ENCODE measurements at regions not wholly inside any gene's neighbourhood (a gene's known extent, or its start where the extent isn't known, plus 50 kb on each side); places are given as distances from the start of the nearest gene placed in this dataset.

- Histone ChIP-seq H3K4me1 (ENCODE audit: control insufficient read depth in 1 of 2, insufficient read depth in 2 of 2, low read depth in 1 of 2, low read length in 1 of 2) (no peaks in the 10 kb centered on the region; a peak in 1 of 4 replicates), H4K20me1 (ENCODE audit: insufficient read depth) (no peaks in the 10 kb centered on the region), H3K9me3 (no peaks in the 10 kb centered on the region), H3K9me2 (no peaks in the 10 kb centered on the region), H3F3A (replicated peaks; ENCODE audit: insufficient read depth) (no peaks in the 10 kb centered on the region), H3K79me2 (ENCODE audit: insufficient read depth) (no peaks in the 10 kb centered on the region), H3K9ac (no peak overlapping the region), H3K27ac (ENCODE audit: low read depth in 2 of 2, low read length in 1 of 2) (no peak overlapping the region), H3K4me3 (ENCODE audit: low read depth in 2 of 2, low read length in 1 of 2) (no peak overlapping the region), H2AFZ (ENCODE audit: low read depth) (no peak overlapping the region), H3K4me2 (no peak overlapping the region), H3K27me3 (ENCODE audit: insufficient read depth) (no peaks in the 10 kb centered on the region), H3K36me3 (replicated peaks in 1 of 2; ENCODE audit: control insufficient read depth in 1 of 2, insufficient read depth in 2 of 2, low read length in 1 of 2) (no peaks in the 10 kb centered on the region)
- no peak for TF ChIP-seq MXI1 (IDR thresholded peaks at IDR 0.05; ENCODE audit: low read depth, low read length)
- TF ChIP-seq SIN3A (IDR thresholded peaks at IDR 0.05; ENCODE audit: borderline replicate concordance, low read depth, low read length), result no peak
- TF ChIP-seq RFX5 (IDR thresholded peaks at IDR 0.05; ENCODE audit: low read length), result no peak
- TF ChIP-seq, protein P1, sequence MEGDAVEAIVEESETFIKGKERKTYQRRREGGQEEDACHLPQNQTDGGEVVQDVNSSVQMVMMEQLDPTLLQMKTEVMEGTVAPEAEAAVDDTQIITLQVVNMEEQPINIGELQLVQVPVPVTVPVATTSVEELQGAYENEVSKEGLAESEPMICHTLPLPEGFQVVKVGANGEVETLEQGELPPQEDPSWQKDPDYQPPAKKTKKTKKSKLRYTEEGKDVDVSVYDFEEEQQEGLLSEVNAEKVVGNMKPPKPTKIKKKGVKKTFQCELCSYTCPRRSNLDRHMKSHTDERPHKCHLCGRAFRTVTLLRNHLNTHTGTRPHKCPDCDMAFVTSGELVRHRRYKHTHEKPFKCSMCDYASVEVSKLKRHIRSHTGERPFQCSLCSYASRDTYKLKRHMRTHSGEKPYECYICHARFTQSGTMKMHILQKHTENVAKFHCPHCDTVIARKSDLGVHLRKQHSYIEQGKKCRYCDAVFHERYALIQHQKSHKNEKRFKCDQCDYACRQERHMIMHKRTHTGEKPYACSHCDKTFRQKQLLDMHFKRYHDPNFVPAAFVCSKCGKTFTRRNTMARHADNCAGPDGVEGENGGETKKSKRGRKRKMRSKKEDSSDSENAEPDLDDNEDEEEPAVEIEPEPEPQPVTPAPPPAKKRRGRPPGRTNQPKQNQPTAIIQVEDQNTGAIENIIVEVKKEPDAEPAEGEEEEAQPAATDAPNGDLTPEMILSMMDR (IDR thresholded peaks at IDR 0.05), result peak; percentile 27; the same call in 1 of the 2 replicates
- no peak for TF ChIP-seq ZBTB33 (IDR thresholded peaks at IDR 0.05; ENCODE audit: borderline replicate concordance, low read depth)
- TF ChIP-seq ELF1 (IDR thresholded peaks at IDR 0.05), result no peak
- no peak for DNase-seq
- ChIA-PET POLR2A (no interaction called here), CTCF (interaction anchor here (0.8 kb wide), 1 partner anchor 471 kb away, joined by 3 read pairs; no protein-coding TSS in a partner anchor)
- WGBS (ENCODE audit: low lambda C conversion rate), result 59% methylated on average over 14 of the region's 18 CpGs
These were observed 674.4 kb upstream of the LCORL start for GRCh38 chr4:18695733-18696527.

- H3K4me1 ChIP-seq (ENCODE audit: control insufficient read depth in 1 of 2, insufficient read depth in 2 of 2, low read depth in 1 of 2, low read length in 1 of 2), result no peaks in the 10 kb centered on the region; a peak in 2 of 4 replicates
- H3K4me2 ChIP-seq, result no peak overlapping the region
- no peaks in the 10 kb centered on the region for H3K36me3 ChIP-seq (replicated peaks in 1 of 2; ENCODE audit: control insufficient read depth in 1 of 2, insufficient read depth in 2 of 2, low read length in 1 of 2)
- H3K79me2 ChIP-seq (ENCODE audit: insufficient read depth), result no peaks in the 10 kb centered on the region
- 56% methylated on average over 9 of the region's 9 CpGs for WGBS (ENCODE audit: low lambda C conversion rate)
- no peak overlapping the region for H3K4me3 ChIP-seq (ENCODE audit: low read depth in 2 of 2, low read length in 1 of 2)
- H3K27ac ChIP-seq (ENCODE audit: low read depth in 2 of 2, low read length in 1 of 2), result no peak overlapping the region
- H3K9ac ChIP-seq, result no peak overlapping the region
- H3K9me2 ChIP-seq, result no peaks in the 10 kb centered on the region
- H3F3A ChIP-seq (replicated peaks; ENCODE audit: insufficient read depth), result no peaks in the 10 kb centered on the region
- DNase-seq, result no peak
- H3K9me3 ChIP-seq, result no peaks in the 10 kb centered on the region
- H3K27me3 ChIP-seq (ENCODE audit: insufficient read depth), result no peaks in the 10 kb centered on the region
- POLR2A ChIA-PET, result no interaction called here
- no peak overlapping the region for H2AFZ ChIP-seq (ENCODE audit: low read depth)
- H4K20me1 ChIP-seq (ENCODE audit: insufficient read depth), result no peaks in the 10 kb centered on the region
- CTCF ChIA-PET, result interaction anchor here (2.7 kb wide), 1 partner anchor 16 kb away, joined by 10 read pairs; no protein-coding TSS in a partner anchor
- no peak for TF ChIP-seq FOXJ3 (CRISPR knock-in tag; IDR thresholded peaks at IDR 0.05)
- no peak for TF ChIP-seq MXI1 (IDR thresholded peaks at IDR 0.05; ENCODE audit: low read depth, low read length)
- no peak for TF ChIP-seq FOSL2 (IDR thresholded peaks at IDR 0.05; ENCODE audit: borderline replicate concordance, low read depth)
- TF ChIP-seq NRF1 (IDR thresholded peaks at IDR 0.05; ENCODE audit: low read depth, low read length), result no peak
- TF ChIP-seq, protein P1 (IDR thresholded peaks at IDR 0.05), result no peak
- TF ChIP-seq GATA2 (CRISPR knock-in tag; IDR thresholded peaks at IDR 0.05), result no peak
- TF ChIP-seq TAF1 (IDR thresholded peaks at IDR 0.05; ENCODE audit: borderline replicate concordance, low read depth, low read length), result no peak
- no peak for TF ChIP-seq TEAD4 (IDR thresholded peaks at IDR 0.05; ENCODE audit: borderline replicate concordance, insufficient read depth)
- TF ChIP-seq, protein P2, sequence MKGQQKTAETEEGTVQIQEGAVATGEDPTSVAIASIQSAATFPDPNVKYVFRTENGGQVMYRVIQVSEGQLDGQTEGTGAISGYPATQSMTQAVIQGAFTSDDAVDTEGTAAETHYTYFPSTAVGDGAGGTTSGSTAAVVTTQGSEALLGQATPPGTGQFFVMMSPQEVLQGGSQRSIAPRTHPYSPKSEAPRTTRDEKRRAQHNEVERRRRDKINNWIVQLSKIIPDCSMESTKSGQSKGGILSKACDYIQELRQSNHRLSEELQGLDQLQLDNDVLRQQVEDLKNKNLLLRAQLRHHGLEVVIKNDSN (IDR thresholded peaks at IDR 0.05; ENCODE audit: borderline replicate concordance, low read depth), result no peak
- no peak for TF ChIP-seq YY1 (IDR thresholded peaks at IDR 0.05; ENCODE audit: low read depth)
- TF ChIP-seq POLR2AphosphoS5 (IDR thresholded peaks at IDR 0.05; ENCODE audit: low read depth, low read length), result no peak
- TF ChIP-seq ELF1 (IDR thresholded peaks at IDR 0.05), result no peak
These were observed 670.1 kb upstream of the LCORL start for GRCh38 chr4:18691431-18692200.

Measured in SK-N-SH (cell line).